ENCODE measurements at regions not wholly inside any gene's neighbourhood (a gene's known extent, or its start where the extent isn't known, plus 50 kb on each side); places are given as distances from the start of the nearest gene placed in this dataset.

GRCh38 chr5:115052948-115053347 lies 116.8 kb downstream of the TRIM36 start:
- TF ChIP-seq CTCF (IDR thresholded peaks at IDR 0.05; ENCODE audit: insufficient read depth, low read length, poor library complexity, severe bottlenecking) (no peak), EZH2phosphoT487 (conservative IDR thresholded peaks at IDR 0.05; ENCODE audit: low read length) (no peak)

GRCh38 chr5:115050866-115051265 lies 118.8 kb downstream of the TRIM36 start:
- Histone ChIP-seq H2AFZ (ENCODE audit: low read depth, low read length, severe bottlenecking) (no peak overlapping the region), H4K20me1 (ENCODE audit: low read depth, low read length) (no peaks in the 10 kb centered on the region), H3K27ac (ENCODE audit: low read depth, low read length) (no peak overlapping the region), H3K36me3 (ENCODE audit: low read length) (no peaks in the 10 kb centered on the region), H3F3A (ENCODE audit: insufficient read depth) (no peaks in the 10 kb centered on the region), H3K27me3 (ENCODE audit: low read length) (no peaks in the 10 kb centered on the region), H3K4me3 (ENCODE audit: insufficient read depth, low read length, poor library complexity, severe bottlenecking) (no peak overlapping the region), H3K9ac (ENCODE audit: low read length) (no peak overlapping the region), H3K9me2 (replicated peaks; ENCODE audit: insufficient read depth, low read length) (no peaks in the 10 kb centered on the region), H3K9me3 (ENCODE audit: insufficient read depth, low read length) (0 out of 2 replicates have a peak, but pooled peaks cover 10% of the 10 kb centered on the region), H3K79me2 (ENCODE audit: insufficient read depth, low read length) (no peaks in the 10 kb centered on the region), H3K4me2 (ENCODE audit: low read depth, low read length, poor library complexity, severe bottlenecking) (no peak overlapping the region)
- TF ChIP-seq EZH2phosphoT487 (conservative IDR thresholded peaks at IDR 0.05; ENCODE audit: low read length) (no peak), CTCF (IDR thresholded peaks at IDR 0.05; ENCODE audit: insufficient read depth, low read length, poor library complexity, severe bottlenecking) (no peak)

More at GRCh38 chr5:115052948-115053347, 116.8 kb downstream of the TRIM36 start:
- Histone ChIP-seq H3K27me3 (ENCODE audit: low read length) (no peaks in the 10 kb centered on the region), H3K9me2 (replicated peaks; ENCODE audit: insufficient read depth, low read length) (no peaks in the 10 kb centered on the region), H3K9me3 (ENCODE audit: insufficient read depth, low read length) (0 out of 2 replicates have a peak, but pooled peaks cover 10% of the 10 kb centered on the region), H3K9ac (ENCODE audit: low read length) (no peak overlapping the region), H4K20me1 (ENCODE audit: low read depth, low read length) (no peaks in the 10 kb centered on the region), H3F3A (ENCODE audit: insufficient read depth) (no peaks in the 10 kb centered on the region), H3K4me3 (ENCODE audit: insufficient read depth, low read length, poor library complexity, severe bottlenecking) (no peak overlapping the region), H3K36me3 (ENCODE audit: low read length) (no peaks in the 10 kb centered on the region), H3K79me2 (ENCODE audit: insufficient read depth, low read length) (no peaks in the 10 kb centered on the region), H3K4me2 (ENCODE audit: low read depth, low read length, poor library complexity, severe bottlenecking) (no peak overlapping the region), H3K27ac (ENCODE audit: low read depth, low read length) (no peak overlapping the region), H2AFZ (ENCODE audit: low read depth, low read length, severe bottlenecking) (no peak overlapping the region)

GRCh38 chr5:115033861-115034260 lies 135.8 kb downstream of the TRIM36 start:
- Histone ChIP-seq H2AFZ (ENCODE audit: low read depth, low read length, severe bottlenecking) (no peak overlapping the region), H3K79me2 (ENCODE audit: insufficient read depth, low read length) (no peaks in the 10 kb centered on the region), H3K4me2 (ENCODE audit: low read depth, low read length, poor library complexity, severe bottlenecking) (no peak overlapping the region), H3K9ac (ENCODE audit: low read length) (no peak overlapping the region), H3K27ac (ENCODE audit: low read depth, low read length) (no peak overlapping the region), H3K9me2 (replicated peaks; ENCODE audit: insufficient read depth, low read length) (no peaks in the 10 kb centered on the region), H3K27me3 (ENCODE audit: low read length) (no peaks in the 10 kb centered on the region), H3K9me3 (ENCODE audit: insufficient read depth, low read length) (no peaks in the 10 kb centered on the region), H3F3A (ENCODE audit: insufficient read depth) (no peaks in the 10 kb centered on the region), H3K36me3 (ENCODE audit: low read length) (no peaks in the 10 kb centered on the region), H3K4me3 (ENCODE audit: insufficient read depth, low read length, poor library complexity, severe bottlenecking) (no peak overlapping the region), H4K20me1 (ENCODE audit: low read depth, low read length) (no peaks in the 10 kb centered on the region)
- TF ChIP-seq EZH2phosphoT487 (conservative IDR thresholded peaks at IDR 0.05; ENCODE audit: low read length) (no peak), CTCF (IDR thresholded peaks at IDR 0.05; ENCODE audit: insufficient read depth, low read length, poor library complexity, severe bottlenecking) (no peak)

Data from SU-DHL-6 (cell line).